NCI-H526 treated with DMSO at 0.1 percent for 48 hours (cell line): ENCODE measurements at regions not wholly inside any gene's neighbourhood (a gene's known extent, or its start where the extent isn't known, plus 50 kb on each side); places are given as distances from the start of the nearest gene placed in this dataset.

Source experiments
- DNase-seq: peaks from one replicate; lab custom pipeline; 2025; lab: John Stamatoyannopoulos, UW

DNA sequence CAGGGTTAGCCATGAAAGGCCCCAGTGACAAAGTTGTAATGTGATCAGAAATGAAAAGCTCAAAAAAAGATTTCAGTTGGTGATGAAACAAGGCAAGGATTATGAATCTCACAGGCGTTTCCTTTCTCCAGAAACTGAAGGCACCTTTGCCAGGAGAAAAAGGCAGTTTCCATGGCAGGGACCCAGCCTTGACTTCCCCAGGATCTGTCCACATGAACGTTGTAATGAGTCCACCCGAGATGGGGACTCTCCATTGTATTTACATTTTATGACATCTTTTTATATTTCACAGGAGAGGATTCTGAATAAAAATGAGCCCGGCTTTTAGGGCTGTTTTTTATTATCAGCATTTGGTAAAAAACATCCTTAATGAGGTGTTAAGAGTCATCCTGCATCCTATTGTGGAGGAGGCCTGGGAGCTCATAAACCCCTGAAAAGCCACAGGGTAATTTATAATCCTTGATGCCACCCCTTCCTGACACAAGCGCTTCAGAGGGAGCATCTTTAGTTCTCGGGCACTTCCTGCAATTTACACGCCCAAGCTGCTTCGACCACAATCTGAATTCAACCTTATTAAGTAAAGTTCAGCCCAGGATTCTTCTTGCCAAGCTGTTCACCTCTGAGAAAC is 74.1 kb upstream of the SALL4 start:
- DNase-seq: no peak

GRCh38 chr20:51873652-51874051 is 71.3 kb upstream of the SALL4 start:
- DNase-seq: no peak

GRCh38 chr20:51871943-51872342 is 69.6 kb upstream of the SALL4 start:
- no peak for DNase-seq

- no peak for DNase-seq
Measured at GRCh38 chr20:51869002-51869401, 66.7 kb upstream of the SALL4 start.

- DNase-seq: no peak
Measured at GRCh38 chr20:51867251-51867650, 64.9 kb upstream of the SALL4 start.

DNA sequence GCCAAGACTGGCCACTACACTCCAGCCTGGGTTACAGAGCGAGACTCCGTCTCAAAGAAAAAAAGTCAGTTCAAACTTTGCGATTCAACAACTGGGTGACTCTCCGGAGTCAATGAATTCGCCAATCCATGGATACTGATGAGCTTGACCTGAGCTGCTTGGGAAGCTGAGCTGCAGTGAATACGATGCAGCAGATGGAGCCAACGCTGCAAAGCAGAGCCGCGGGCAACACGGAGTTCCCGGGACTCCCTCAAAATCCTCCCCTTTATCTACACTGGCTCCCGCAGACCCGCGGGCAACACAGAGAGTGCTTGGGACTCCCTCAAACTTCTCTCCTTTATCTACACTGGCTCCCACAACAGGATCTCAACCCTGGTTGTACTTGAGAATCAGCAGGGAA is 62.6 kb upstream of the SALL4 start:
- DNase-seq: no peak

DNA sequence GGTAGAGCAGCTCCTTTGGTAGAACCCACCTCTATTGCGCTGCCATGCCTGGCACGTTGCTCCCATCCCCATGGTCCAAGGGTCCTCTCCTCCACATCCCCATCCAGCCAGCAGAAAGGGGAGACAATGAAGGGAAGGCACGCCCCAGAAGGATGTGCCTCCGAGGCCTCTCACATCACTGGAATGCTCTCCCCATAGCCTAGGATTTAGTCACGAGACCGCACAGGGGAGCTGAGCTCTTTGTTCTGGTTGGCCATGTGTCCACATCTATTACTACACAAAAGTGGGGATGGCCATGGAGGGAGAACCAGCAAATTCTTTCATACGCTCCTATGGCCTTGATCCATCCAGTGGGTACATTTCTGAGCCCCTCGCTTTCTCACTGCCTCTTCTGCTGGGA is 60.5 kb upstream of the SALL4 start:
- DNase-seq: no peak

- DNase-seq: no peak
Measured at GRCh38 chr20:51861726-51862466, 59.6 kb upstream of the SALL4 start.

- DNase-seq: no peak
Measured at GRCh38 chr20:51860111-51860882, 58.0 kb upstream of the SALL4 start.

DNA sequence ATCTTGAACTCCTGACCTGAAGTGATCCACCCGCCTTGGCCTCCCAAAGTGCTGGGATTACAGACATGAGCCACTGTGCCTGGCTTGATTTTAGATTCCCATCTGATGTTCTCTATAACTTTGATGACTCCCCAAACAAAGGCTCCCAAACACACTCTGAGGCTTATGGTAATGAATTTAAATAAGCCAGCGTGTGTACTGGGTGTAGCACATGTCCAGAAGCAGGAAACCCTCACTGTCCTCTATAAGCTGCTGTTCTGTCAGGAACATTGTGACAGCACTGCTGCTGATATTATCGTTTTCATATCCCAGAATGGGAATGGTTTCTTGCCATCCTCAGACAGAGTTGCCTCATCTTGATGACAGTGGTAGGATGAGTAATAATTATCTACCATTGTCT is 54.1 kb upstream of the SALL4 start:
- no peak for DNase-seq

DNA sequence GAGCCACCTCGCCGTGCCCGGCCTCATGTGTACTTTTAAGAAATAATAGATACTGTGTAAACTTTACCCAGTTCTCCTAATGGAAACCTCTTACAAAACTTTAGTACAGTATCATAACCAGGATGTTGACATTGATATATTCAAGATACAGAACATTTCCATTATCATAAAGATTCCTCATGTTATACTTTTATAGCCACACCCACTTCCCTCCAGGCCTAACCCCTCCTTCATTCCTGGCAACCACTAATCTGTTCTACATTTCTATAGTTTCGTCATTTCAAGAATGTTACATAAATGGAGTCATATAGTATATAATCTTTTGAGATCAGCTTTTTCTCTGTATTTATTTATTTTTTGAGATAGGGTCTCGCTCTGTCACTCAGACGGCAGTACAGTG is 52.6 kb upstream of the SALL4 start:
- DNase-seq: no peak
